ENCODE measurements at regions not wholly inside any gene's neighbourhood (a gene's known extent, or its start where the extent isn't known, plus 50 kb on each side); places are given as distances from the start of the nearest gene placed in this dataset.
"Not testable (repeated sequence)": the region's sequence is repeated elsewhere in the genome, so short reads cannot be mapped to it uniquely, and the experiment has no call there.

DNA sequence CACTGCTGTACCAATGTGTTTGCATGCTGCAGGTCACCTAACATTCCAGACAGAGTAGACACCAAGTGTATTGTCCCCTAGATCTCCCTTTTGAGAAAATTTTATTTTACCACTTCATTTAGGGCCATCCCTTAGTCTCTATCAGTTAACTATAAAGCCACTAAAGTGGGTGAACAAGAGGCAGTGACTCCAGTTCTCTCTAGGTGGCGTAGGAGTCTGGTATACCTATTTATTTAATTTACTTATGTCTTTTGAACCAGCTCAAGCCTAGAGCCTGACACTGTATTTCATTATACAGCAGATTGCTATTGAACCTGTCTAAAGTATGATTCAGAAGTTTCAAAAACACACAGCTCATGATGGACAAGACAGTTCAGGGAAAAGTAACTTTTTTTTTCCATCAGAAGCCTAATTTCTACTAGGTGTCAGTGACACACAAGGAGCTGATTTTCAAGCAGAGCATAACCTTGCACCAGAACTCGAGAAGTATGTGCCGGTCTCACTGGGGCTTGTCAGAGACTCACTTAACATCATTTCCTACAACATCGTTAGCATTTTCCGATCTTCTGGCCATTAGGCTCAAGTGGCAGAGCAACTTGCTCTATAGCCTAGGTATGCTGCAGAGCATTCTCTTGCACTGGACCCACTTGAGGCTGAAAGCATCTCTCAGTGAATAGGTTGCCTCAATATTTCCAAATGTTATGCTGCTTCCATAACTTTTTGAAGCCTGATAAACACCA is 175.4 kb downstream of the CDC14C start:
- Histone ChIP-seq H3K27me3 (ENCODE audit: control insufficient read depth, insufficient read depth, low read length) (no peaks in the 10 kb centered on the region), H3K4me3 (ENCODE audit: low read length) (no peak overlapping the region), H3K36me3 (ENCODE audit: control insufficient read depth, insufficient read depth, low read length) (no peaks in the 10 kb centered on the region), H3K4me1 (ENCODE audit: control insufficient read depth, insufficient read depth, low read length) (peaks cover 2% of the 10 kb centered on the region; the same call in 1 of the 2 replicates), H3K27ac (ENCODE audit: low read length) (peak overlapping the region; percentile 47), H3K9me3 (ENCODE audit: control insufficient read depth, insufficient read depth, low read length) (no peaks in the 10 kb centered on the region)
- DNase-seq (ENCODE audit: low read depth, low spot score) = no peak
- no CpG with 5 or more reads among the region's 5 CpGs for WGBS (ENCODE audit: insufficient coverage, insufficient read length)

DNA sequence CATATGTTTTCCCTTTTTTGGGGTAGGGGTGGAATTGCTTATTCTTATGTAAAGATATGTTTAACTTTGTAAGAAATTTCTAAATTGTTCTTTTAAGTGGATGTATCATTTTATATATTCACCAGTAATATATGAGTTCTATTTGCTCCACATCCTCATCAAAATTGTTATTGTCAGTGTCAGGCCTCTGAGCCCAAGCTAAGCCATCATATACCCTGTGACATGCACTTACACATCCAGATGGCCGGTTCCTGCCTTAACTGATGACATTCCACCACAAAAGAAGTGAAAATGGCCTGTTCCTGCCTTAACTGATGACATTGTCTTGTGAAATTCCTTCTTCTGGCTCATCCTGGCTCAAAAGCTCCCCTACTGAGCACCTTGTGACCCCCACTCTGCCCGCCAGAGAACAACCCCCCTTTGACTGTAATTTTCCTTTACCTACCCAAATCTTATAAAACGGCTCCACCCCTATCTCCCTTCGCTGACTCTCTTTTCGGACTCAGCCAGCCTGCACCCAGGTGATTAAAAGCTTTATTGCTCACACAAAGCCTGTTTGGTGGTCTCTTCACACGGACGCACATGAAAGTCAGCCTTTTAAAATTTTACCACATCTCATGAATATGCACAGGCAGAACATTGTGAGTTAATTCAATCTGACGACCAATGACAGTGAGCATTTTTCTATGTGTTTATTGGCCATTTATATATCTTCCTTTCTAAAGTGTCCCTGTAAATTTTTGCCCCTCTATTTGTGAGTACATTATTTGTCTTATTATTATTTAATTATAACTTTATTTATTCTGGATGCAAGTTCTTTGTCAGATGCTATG is 176.8 kb downstream of the CDC14C start:
- H3K27me3 ChIP-seq (ENCODE audit: control insufficient read depth, insufficient read depth, low read length); H3K27ac ChIP-seq (ENCODE audit: low read length): not testable (repeated sequence)
- no CpG with 5 or more reads among the region's 8 CpGs for WGBS (ENCODE audit: insufficient coverage, insufficient read length)

GRCh38 chr7:49102411-49102810 is 178.1 kb downstream of the CDC14C start:
- no CpG with 5 or more reads among the region's 1 CpG for WGBS (ENCODE audit: insufficient coverage, insufficient read length)
- no peak for DNase-seq (ENCODE audit: low read depth, low spot score)
- H3K36me3 ChIP-seq (ENCODE audit: control insufficient read depth, insufficient read depth, low read length) = 0 out of 2 replicates have a peak, but pooled peaks cover under 1% of the 10 kb centered on the region
- peaks cover 2% of the 10 kb centered on the region; the same call in 1 of the 2 replicates for H3K4me1 ChIP-seq (ENCODE audit: control insufficient read depth, insufficient read depth, low read length)
- no peak overlapping the region for H3K27ac ChIP-seq (ENCODE audit: low read length)
- H3K9me3 ChIP-seq (ENCODE audit: control insufficient read depth, insufficient read depth, low read length) = no peaks in the 10 kb centered on the region; the same call in 1 of the 2 replicates
- H3K27me3 ChIP-seq (ENCODE audit: control insufficient read depth, insufficient read depth, low read length) = no peaks in the 10 kb centered on the region
- no peak overlapping the region for H3K4me3 ChIP-seq (ENCODE audit: low read length)

More for the DNA sequence above, 176.8 kb downstream of the CDC14C start:
- not testable (repeated sequence) for H3K36me3 ChIP-seq (ENCODE audit: control insufficient read depth, insufficient read depth, low read length); DNase-seq (ENCODE audit: low read depth, low spot score); H3K4me3 ChIP-seq (ENCODE audit: low read length); H3K9me3 ChIP-seq (ENCODE audit: control insufficient read depth, insufficient read depth, low read length); H3K4me1 ChIP-seq (ENCODE audit: control insufficient read depth, insufficient read depth, low read length)

GRCh38 chr7:49111706-49112105 is 187.4 kb downstream of the CDC14C start:
- Histone ChIP-seq H3K4me1 (ENCODE audit: control insufficient read depth, insufficient read depth, low read length) (no peaks in the 10 kb centered on the region), H3K4me3 (ENCODE audit: low read length) (no peak overlapping the region), H3K36me3 (ENCODE audit: control insufficient read depth, insufficient read depth, low read length) (0 out of 2 replicates have a peak, but pooled peaks cover 5% of the 10 kb centered on the region), H3K27ac (ENCODE audit: low read length) (no peak overlapping the region), H3K9me3 (ENCODE audit: control insufficient read depth, insufficient read depth, low read length) (peaks cover 1% of the 10 kb centered on the region), H3K27me3 (ENCODE audit: control insufficient read depth, insufficient read depth, low read length) (no peaks in the 10 kb centered on the region)
- WGBS (ENCODE audit: insufficient coverage, insufficient read length) = no CpG with 5 or more reads among the region's 1 CpG
- no peak for DNase-seq (ENCODE audit: low read depth, low spot score)

- Histone ChIP-seq H3K4me1 (ENCODE audit: control insufficient read depth, insufficient read depth, low read length) (no peaks in the 10 kb centered on the region), H3K9me3 (ENCODE audit: control insufficient read depth, insufficient read depth, low read length) (peaks cover 1% of the 10 kb centered on the region; the same call in 1 of the 2 replicates), H3K36me3 (ENCODE audit: control insufficient read depth, insufficient read depth, low read length) (0 out of 2 replicates have a peak, but pooled peaks cover 5% of the 10 kb centered on the region), H3K4me3 (ENCODE audit: low read length) (no peak overlapping the region), H3K27me3 (ENCODE audit: control insufficient read depth, insufficient read depth, low read length) (no peaks in the 10 kb centered on the region), H3K27ac (ENCODE audit: low read length) (no peak overlapping the region)
- no CpG with 5 or more reads among the region's 3 CpGs for WGBS (ENCODE audit: insufficient coverage, insufficient read length)
- DNase-seq (ENCODE audit: low read depth, low spot score) = no peak
These were observed 187.9 kb downstream of the CDC14C start for GRCh38 chr7:49112222-49112621.

DNA sequence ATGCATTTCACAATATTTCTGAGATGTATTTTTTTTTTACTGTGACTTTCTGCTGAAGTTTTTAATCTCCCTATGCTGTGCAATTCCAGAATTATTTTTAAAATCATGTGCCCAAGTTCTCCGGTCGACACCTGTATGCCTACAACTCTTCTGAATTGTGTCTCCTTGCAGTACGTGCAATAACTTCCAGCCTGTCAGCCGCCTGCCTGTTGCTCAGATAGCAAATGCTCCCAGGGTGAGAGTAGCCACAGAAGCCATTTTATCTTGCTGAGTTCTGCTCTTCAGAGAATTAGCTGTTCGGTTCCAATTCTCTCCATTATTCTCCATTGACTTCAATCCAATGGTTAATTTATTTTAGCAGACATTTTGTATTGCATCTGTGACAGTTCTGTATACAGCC is 188.3 kb downstream of the CDC14C start:
- no CpG with 5 or more reads among the region's 5 CpGs for WGBS (ENCODE audit: insufficient coverage, insufficient read length)
- H3K36me3 ChIP-seq (ENCODE audit: control insufficient read depth, insufficient read depth, low read length) = 0 out of 2 replicates have a peak, but pooled peaks cover 3% of the 10 kb centered on the region
- H3K4me1 ChIP-seq (ENCODE audit: control insufficient read depth, insufficient read depth, low read length) = no peaks in the 10 kb centered on the region
- no peak overlapping the region for H3K27ac ChIP-seq (ENCODE audit: low read length)
- H3K9me3 ChIP-seq (ENCODE audit: control insufficient read depth, insufficient read depth, low read length) = no peaks in the 10 kb centered on the region
- DNase-seq (ENCODE audit: low read depth, low spot score) = no peak
- no peaks in the 10 kb centered on the region for H3K27me3 ChIP-seq (ENCODE audit: control insufficient read depth, insufficient read depth, low read length)
- no peak overlapping the region for H3K4me3 ChIP-seq (ENCODE audit: low read length)

DNA sequence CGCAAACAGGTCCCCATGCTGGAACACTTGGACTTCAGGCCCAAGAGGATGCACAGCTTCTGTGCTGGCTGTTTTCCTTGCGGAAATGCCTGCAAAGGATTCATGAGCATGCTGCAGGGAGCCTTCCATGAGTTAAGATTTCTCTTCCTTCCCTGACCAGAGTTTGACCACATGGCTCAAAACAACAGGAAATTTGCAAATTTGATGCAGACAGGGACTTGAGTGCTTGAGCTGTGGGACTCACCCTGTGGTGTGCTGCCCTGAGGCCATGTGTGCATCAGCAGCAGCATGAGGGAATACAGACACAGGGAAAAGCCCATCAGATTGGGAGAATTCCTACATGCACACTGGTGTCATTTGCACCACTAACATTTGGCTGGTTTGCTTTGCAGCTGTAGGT is 195.4 kb downstream of the CDC14C start:
- Histone ChIP-seq H3K9me3 (ENCODE audit: control insufficient read depth, insufficient read depth, low read length) (no peaks in the 10 kb centered on the region), H3K36me3 (ENCODE audit: control insufficient read depth, insufficient read depth, low read length) (no peaks in the 10 kb centered on the region), H3K4me1 (ENCODE audit: control insufficient read depth, insufficient read depth, low read length) (no peaks in the 10 kb centered on the region), H3K27me3 (ENCODE audit: control insufficient read depth, insufficient read depth, low read length) (no peaks in the 10 kb centered on the region), H3K4me3 (ENCODE audit: low read length) (no peak overlapping the region), H3K27ac (ENCODE audit: low read length) (no peak overlapping the region)
- WGBS (ENCODE audit: insufficient coverage, insufficient read length) = no CpG with 5 or more reads among the region's 2 CpGs
- DNase-seq (ENCODE audit: low read depth, low spot score) = no peak

- no peaks in the 10 kb centered on the region; the same call in 1 of the 2 replicates for H3K4me1 ChIP-seq (ENCODE audit: control insufficient read depth, insufficient read depth, low read length)
- H3K9me3 ChIP-seq (ENCODE audit: control insufficient read depth, insufficient read depth, low read length) = no peaks in the 10 kb centered on the region
- no peaks in the 10 kb centered on the region for H3K36me3 ChIP-seq (ENCODE audit: control insufficient read depth, insufficient read depth, low read length)
- no peak overlapping the region for H3K4me3 ChIP-seq (ENCODE audit: low read length)
- DNase-seq (ENCODE audit: low read depth, low spot score) = no peak
- H3K27ac ChIP-seq (ENCODE audit: low read length) = no peak overlapping the region
- no peaks in the 10 kb centered on the region for H3K27me3 ChIP-seq (ENCODE audit: control insufficient read depth, insufficient read depth, low read length)
- no CpG with 5 or more reads among the region's 3 CpGs for WGBS (ENCODE audit: insufficient coverage, insufficient read length)
These were observed 200.9 kb downstream of the CDC14C start for GRCh38 chr7:49125246-49125645.

GRCh38 chr7:49127359-49127913 is 203.1 kb downstream of the CDC14C start:
- H3K4me1 ChIP-seq (ENCODE audit: control insufficient read depth, insufficient read depth, low read length) = no peaks in the 10 kb centered on the region; the same call in 1 of the 2 replicates
- WGBS (ENCODE audit: insufficient coverage, insufficient read length) = no CpG with 5 or more reads among the region's 5 CpGs
- H3K36me3 ChIP-seq (ENCODE audit: control insufficient read depth, insufficient read depth, low read length) = no peaks in the 10 kb centered on the region
- no peak overlapping the region for H3K4me3 ChIP-seq (ENCODE audit: low read length)
- no peak overlapping the region for H3K27ac ChIP-seq (ENCODE audit: low read length)
- H3K27me3 ChIP-seq (ENCODE audit: control insufficient read depth, insufficient read depth, low read length) = no peaks in the 10 kb centered on the region
- no peak for DNase-seq (ENCODE audit: low read depth, low spot score)
- H3K9me3 ChIP-seq (ENCODE audit: control insufficient read depth, insufficient read depth, low read length) = no peaks in the 10 kb centered on the region

DNA sequence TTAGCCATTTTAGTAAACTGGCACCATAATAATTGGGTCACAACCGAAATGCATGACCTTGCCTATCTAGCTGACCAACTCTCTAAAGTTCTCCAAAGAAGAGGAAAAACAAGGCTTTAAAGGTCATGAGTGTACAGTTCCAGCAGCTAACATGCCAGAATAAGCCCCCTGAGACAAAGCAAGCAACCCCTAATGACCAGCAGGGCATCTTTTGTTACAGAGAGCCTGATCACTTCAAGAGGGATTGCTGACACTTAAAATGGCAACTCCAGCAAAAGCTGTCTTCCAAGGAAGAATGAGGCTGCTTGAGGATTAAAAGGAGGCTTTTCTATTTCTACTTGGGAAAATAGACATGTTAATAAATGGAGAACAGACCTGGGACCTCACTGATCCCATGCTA is 213.6 kb downstream of the CDC14C start:
- Histone ChIP-seq H3K27ac (ENCODE audit: low read length) (no peak overlapping the region), H3K36me3 (ENCODE audit: control insufficient read depth, insufficient read depth, low read length) (no peaks in the 10 kb centered on the region), H3K9me3 (ENCODE audit: control insufficient read depth, insufficient read depth, low read length) (no peaks in the 10 kb centered on the region), H3K27me3 (ENCODE audit: control insufficient read depth, insufficient read depth, low read length) (no peaks in the 10 kb centered on the region), H3K4me3 (ENCODE audit: low read length) (no peak overlapping the region), H3K4me1 (ENCODE audit: control insufficient read depth, insufficient read depth, low read length) (no peaks in the 10 kb centered on the region)
- WGBS (ENCODE audit: insufficient coverage, insufficient read length) = no CpG with 5 or more reads among the region's 1 CpG
- no peak for DNase-seq (ENCODE audit: low read depth, low spot score)
